Peyer's patch (tissue), 4 donors: ENCODE measurements at regions not wholly inside any gene's neighbourhood (a gene's known extent, or its start where the extent isn't known, plus 50 kb on each side); places are given as distances from the start of the nearest gene placed in this dataset.

ENCODE experiments used
- CTCF ChIP-seq, 6 experiments: fragments of 450-650 bp in 4 of 6; fragments of 200-600 bp in 2 of 6; sonication (generic) in 1 of 6; IDR thresholded peaks; one replicate each; pipeline ENCODE4 v1.5.1; 2017 to 2019; ENCODE audit warnings: antibody characterized with exemption in 6 of 6, mild to moderate bottlenecking in 3 of 6, moderate library complexity in 1 of 6
- POLR2A ChIP-seq, 2 donors: fragments of 450-650 bp; IDR thresholded peaks; one replicate each; pipeline ENCODE4 v1.5.1; 2017; ENCODE audit warnings: antibody characterized with exemption in 2 of 2, mild to moderate bottlenecking in 2 of 2, moderate library complexity in 2 of 2

GRCh38 chr5:17402289-17403121 lies 95.5 kb upstream of the TAF11L2 start:
- no peak for TF ChIP-seq CTCF (IDR thresholded peaks at IDR 0.05)
- TF ChIP-seq POLR2A (IDR thresholded peaks at IDR 0.05): no peak
